ENCODE measurements at regions not wholly inside any gene's neighbourhood (a gene's known extent, or its start where the extent isn't known, plus 50 kb on each side); places are given as distances from the start of the nearest gene placed in this dataset.
"Not testable (repeated sequence)": the region's sequence is repeated elsewhere in the genome, so short reads cannot be mapped to it uniquely, and the experiment has no call there.

DNA sequence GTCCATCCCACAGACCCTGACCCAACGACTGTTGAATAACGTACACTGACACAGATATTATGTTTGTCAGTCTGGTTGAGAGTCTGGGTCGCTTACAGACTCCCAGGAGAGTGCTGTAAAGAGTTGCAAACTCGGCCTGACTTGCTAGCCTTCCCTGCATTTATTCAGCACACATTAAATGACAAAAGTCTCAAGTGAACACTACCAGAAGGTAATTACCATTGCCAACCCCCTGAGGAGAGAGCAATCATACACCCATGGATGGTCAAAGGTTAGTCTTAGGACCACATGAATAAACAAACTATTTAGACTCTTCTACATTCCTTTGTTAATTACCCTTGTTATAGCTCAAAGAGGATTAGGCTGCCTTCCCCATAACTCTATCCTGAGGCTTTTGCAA, 1048.6 kb downstream of the PCDH17 start:
- no peak for DNase-seq
- Mint-ChIP-seq H3K9me3 (peaks cover 6 to 7% of the 10 kb centered on the region in 2 donors), H3K27ac (no peak overlapping the region), H3K4me1 (ENCODE audit: low read depth) (no peaks in the 10 kb centered on the region), H3K4me3 (no peak overlapping the region), H3K27me3 (ENCODE audit: low read depth) (no peaks in the 10 kb centered on the region), H3K36me3 (ENCODE audit: insufficient read depth in 2 of 2) (no peaks in the 10 kb centered on the region)
- ATAC-seq (replicated peaks in 1 of 2), result no peak

DNA sequence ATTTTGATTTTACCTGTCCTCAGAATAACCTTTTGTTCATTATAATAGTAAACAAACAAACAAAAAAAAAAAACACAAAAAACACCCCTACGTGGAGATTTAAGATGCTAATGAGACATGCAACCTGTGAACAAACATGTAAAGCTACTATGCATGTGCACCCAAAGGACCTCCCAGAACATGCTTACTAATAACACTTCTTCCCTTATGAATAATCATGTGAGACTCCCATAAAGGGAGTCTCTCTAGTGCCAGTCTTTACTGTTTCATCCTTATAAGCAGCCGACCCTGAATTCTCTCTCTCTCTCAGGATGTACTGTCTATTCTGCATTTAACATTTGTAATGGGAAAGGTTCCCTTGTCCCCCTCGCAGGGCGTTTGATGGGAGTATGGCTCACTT, 1051.1 kb downstream of the PCDH17 start:
- DNase-seq (no peak), ATAC-seq (replicated peaks in 1 of 2) (no peak)
- H3K27me3 Mint-ChIP-seq (ENCODE audit: low read depth), result no peaks in the 10 kb centered on the region
- no peaks in the 10 kb centered on the region for H3K36me3 Mint-ChIP-seq (ENCODE audit: insufficient read depth in 2 of 2)
- H3K27ac Mint-ChIP-seq, result no peak overlapping the region
- H3K9me3 Mint-ChIP-seq, result peaks cover 6 to 7% of the 10 kb centered on the region in 2 donors
- H3K4me1 Mint-ChIP-seq (ENCODE audit: low read depth), result no peaks in the 10 kb centered on the region
- H3K4me3 Mint-ChIP-seq, result no peak overlapping the region

DNA sequence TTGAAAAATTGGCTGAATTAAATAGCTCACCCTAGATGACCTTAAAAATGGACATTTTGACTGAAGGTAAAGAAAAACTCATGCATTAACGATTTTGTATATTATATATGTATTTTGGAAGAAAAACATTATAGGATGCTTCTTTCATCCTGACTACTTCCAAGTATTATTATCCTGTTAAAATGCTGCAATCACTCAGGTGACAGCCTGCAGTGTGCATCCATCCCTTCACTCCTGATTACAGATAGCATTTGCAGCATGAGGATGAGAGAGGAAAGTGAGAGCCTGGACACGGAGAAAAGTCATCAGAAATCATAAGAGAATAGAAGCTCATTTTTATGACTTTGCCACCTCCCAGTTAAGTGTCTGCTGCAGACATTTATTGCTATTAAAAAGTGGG, 1055.6 kb downstream of the PCDH17 start:
- no peak for DNase-seq
- H3K9me3 Mint-ChIP-seq, result peaks cover 5 to 7% of the 10 kb centered on the region in 2 donors
- H3K27ac Mint-ChIP-seq, result no peak overlapping the region
- H3K36me3 Mint-ChIP-seq (ENCODE audit: insufficient read depth in 2 of 2), result no peaks in the 10 kb centered on the region
- no peak for ATAC-seq (replicated peaks in 1 of 2)
- H3K4me3 Mint-ChIP-seq, result no peak overlapping the region
- H3K27me3 Mint-ChIP-seq (ENCODE audit: low read depth), result no peaks in the 10 kb centered on the region
- H3K4me1 Mint-ChIP-seq (ENCODE audit: low read depth), result no peaks in the 10 kb centered on the region

DNA sequence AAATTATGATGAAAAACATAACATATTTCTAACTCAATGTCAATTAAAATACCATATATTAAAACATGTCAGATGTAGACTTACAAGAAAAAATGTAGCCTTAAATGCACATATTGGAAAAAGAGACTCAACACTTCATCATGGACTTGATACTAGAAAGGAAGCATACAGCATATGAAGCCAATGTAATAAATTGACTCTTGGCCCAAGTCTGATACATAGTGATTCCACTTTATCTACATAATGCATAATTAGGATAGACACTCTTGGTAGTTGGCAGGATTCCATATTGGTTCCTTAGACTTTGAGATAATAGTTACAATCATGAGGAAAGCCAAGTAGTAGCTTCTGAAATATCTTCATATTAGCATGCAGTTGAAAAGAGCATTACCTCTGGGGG, 1067.0 kb downstream of the PCDH17 start:
- Mint-ChIP-seq H3K4me3 (no peak overlapping the region), H3K27ac (no peak overlapping the region), H3K36me3 (ENCODE audit: insufficient read depth in 2 of 2) (no peaks in the 10 kb centered on the region), H3K4me1 (ENCODE audit: low read depth) (no peaks in the 10 kb centered on the region), H3K27me3 (ENCODE audit: low read depth) (no peaks in the 10 kb centered on the region), H3K9me3 (peaks cover 3 to 4% of the 10 kb centered on the region in 2 donors)
- ATAC-seq (replicated peaks in 1 of 2) (no peak), DNase-seq (no peak)

DNA sequence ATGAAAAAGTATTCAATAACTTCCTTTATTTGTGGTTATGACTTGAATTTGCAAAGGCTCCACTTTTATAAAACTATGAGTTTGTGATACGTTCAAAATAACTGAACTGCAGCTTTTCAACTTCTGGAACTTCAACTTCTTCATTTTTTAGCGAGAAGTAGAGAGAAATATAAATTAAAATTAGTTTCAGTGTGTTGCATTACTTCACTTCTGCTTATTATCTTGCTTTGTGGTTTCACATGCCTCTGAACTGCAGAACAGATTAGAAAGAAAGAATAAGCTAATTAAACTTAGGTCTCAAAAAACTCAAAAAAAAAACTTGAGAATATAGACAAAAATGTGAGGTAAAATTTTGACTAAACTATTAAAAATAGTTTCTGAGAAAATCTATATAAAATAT, 1073.4 kb downstream of the PCDH17 start:
- no peak for ATAC-seq (replicated peaks in 1 of 2)

DNA sequence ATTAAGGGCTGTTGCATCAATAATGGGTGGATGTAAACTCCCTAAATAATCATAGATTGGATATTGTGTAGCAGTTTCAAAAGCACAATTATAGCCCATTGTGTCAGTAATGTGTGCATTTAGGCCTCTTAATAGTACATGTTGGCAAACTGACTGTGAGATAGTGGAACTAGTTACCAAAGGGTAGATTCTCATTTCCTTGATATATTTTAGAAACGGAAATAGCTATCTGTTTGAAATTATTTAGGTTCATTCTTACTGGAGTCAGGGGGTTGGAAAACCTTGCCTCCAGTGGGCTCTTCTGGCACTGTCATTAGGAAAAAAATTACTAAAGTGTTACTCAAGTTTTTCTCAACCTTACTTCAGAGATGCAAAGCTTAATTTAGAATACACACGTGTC, 1074.9 kb downstream of the PCDH17 start:
- DNase-seq (no peak), ATAC-seq (replicated peaks in 1 of 2) (no peak)
- peaks cover 10 to 12% of the 10 kb centered on the region in 2 donors for H3K9me3 Mint-ChIP-seq
- H3K27ac Mint-ChIP-seq, result no peak overlapping the region
- no peak overlapping the region for H3K4me3 Mint-ChIP-seq
- no peaks in the 10 kb centered on the region for H3K36me3 Mint-ChIP-seq (ENCODE audit: insufficient read depth in 2 of 2)
- no peaks in the 10 kb centered on the region for H3K4me1 Mint-ChIP-seq (ENCODE audit: low read depth)
- H3K27me3 Mint-ChIP-seq (ENCODE audit: low read depth), result no peaks in the 10 kb centered on the region

More for the DNA sequence above, 1073.4 kb downstream of the PCDH17 start:
- DNase-seq, result no peak
- Mint-ChIP-seq H3K27me3 (ENCODE audit: low read depth) (no peaks in the 10 kb centered on the region), H3K9me3 (peaks cover 7 to 8% of the 10 kb centered on the region in 2 donors), H3K27ac (no peak overlapping the region), H3K36me3 (ENCODE audit: insufficient read depth in 2 of 2) (no peaks in the 10 kb centered on the region), H3K4me3 (no peak overlapping the region), H3K4me1 (ENCODE audit: low read depth) (no peaks in the 10 kb centered on the region)

DNA sequence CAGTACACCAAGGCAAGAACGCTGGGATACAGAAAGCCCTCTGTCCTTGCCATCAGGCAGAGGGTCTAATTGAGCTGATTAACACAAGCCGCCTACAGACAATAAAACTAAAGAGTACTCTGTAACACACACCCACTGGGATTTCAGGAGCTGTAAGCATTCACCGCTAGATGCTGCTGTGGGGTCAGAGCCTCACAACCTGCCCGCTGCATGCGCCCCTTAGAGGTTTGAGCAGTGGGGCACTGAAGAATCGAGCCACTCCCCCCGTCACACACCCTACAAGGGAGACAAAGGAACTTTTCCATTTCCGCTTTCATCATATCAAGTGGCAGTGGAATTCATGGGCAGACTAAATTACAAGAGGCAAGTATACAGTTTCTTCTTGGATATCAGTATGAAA, 1080.6 kb downstream of the PCDH17 start:
- Mint-ChIP-seq H3K4me3 (no peak overlapping the region), H3K9me3 (peaks cover 11 to 14% of the 10 kb centered on the region in 2 donors), H3K27ac (no peak overlapping the region), H3K4me1 (ENCODE audit: low read depth) (no peaks in the 10 kb centered on the region), H3K36me3 (ENCODE audit: insufficient read depth in 2 of 2) (no peaks in the 10 kb centered on the region), H3K27me3 (ENCODE audit: low read depth) (no peaks in the 10 kb centered on the region)
- DNase-seq, result no peak
- no peak for ATAC-seq (replicated peaks in 1 of 2)

DNA sequence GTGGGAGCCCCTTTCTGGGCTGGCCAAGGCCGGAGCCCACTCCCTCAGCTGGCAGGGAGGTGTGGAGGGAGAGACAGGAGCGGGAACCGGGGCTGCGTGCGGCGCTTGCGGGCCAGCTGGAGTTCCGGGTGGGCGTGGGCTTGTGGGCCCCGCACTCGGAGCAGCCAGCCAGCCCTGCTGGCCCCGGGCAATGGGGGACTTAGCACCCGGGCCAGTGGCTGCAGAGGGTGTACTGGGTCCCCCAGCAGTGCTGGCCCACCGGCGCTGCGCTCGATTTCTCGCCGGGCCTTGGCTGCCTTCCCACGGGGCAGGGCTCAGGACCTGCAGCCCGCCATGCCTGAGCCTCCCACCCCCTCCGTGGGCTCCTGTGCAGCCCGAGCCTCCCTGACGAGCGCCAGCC, 1082.5 kb downstream of the PCDH17 start:
- not testable (repeated sequence) for ATAC-seq (replicated peaks in 1 of 2); H3K27me3 Mint-ChIP-seq (ENCODE audit: low read depth); DNase-seq; H3K36me3 Mint-ChIP-seq (ENCODE audit: insufficient read depth in 2 of 2); H3K4me3 Mint-ChIP-seq; H3K9me3 Mint-ChIP-seq; H3K27ac Mint-ChIP-seq; H3K4me1 Mint-ChIP-seq (ENCODE audit: low read depth)

DNA sequence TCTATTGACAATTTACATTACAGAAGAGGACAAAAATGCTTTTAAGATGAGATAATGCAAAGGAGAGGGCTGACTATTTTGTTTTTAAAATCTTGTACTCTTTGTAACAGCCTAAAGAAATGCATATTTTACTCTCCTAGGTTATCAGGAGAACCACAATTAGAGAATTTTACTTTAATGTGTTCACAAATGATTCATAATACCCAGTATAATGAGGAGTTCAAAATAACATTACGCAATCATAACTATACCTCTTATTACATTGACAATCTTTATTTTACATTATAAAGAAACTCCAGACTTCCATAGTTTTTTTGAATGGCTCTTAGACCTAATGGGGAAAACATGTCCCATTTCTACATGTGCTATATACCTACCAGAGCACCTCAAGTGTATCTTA, 1089.7 kb downstream of the PCDH17 start:
- H3K4me3 Mint-ChIP-seq, result no peak overlapping the region
- H3K27me3 Mint-ChIP-seq (ENCODE audit: low read depth), result no peaks in the 10 kb centered on the region
- H3K4me1 Mint-ChIP-seq (ENCODE audit: low read depth), result no peaks in the 10 kb centered on the region
- DNase-seq (no peak), ATAC-seq (replicated peaks in 1 of 2) (no peak)
- H3K9me3 Mint-ChIP-seq, result peaks cover 2 to 6% of the 10 kb centered on the region in 2 donors
- H3K27ac Mint-ChIP-seq, result no peak overlapping the region
- no peaks in the 10 kb centered on the region for H3K36me3 Mint-ChIP-seq (ENCODE audit: insufficient read depth in 2 of 2)

DNA sequence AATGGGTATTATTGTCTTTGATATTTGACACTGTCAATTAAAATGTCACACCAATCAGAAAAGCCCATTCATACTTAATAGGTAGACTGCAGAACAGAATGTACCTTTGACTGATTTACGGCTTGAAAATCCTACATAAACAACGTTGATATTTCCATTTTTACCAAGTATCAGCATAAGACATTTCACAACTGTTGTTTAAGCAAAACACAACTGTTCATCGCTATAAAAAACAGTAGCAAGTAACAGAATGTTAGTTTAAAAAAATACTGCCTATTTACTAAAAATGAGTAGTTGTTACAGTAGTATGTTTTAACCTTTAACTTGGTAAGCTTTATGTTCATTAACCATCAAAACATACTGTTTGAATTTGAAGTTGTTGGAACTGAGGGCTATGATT, 1096.6 kb downstream of the PCDH17 start:
- DNase-seq (no peak), ATAC-seq (replicated peaks in 1 of 2) (no peak)
- no peaks in the 10 kb centered on the region for H3K4me1 Mint-ChIP-seq (ENCODE audit: low read depth)
- H3K36me3 Mint-ChIP-seq (ENCODE audit: insufficient read depth in 2 of 2), result no peaks in the 10 kb centered on the region
- no peak overlapping the region for H3K4me3 Mint-ChIP-seq
- H3K27ac Mint-ChIP-seq, result no peak overlapping the region
- H3K27me3 Mint-ChIP-seq (ENCODE audit: low read depth), result no peaks in the 10 kb centered on the region
- peaks cover 3 to 8% of the 10 kb centered on the region in 2 donors for H3K9me3 Mint-ChIP-seq

DNA sequence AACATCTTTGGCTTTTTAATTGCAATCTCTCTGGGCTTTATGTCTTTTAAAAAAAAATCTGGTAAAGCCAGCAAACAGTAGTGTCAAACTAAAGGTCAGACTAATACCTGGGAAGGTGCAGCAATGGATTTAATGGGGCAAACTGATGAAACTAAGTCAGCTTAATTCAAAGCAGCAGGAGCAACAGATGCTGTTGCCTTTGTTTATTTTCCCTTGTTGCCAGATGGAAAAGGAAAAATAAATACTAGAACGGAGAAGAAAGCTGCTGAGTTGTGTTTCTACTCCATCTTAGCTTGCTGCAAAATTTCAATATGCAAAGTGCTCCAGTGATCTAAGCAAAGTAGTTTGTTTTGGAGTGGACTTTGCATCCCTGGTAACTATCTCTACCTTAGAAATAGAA, 1097.8 kb downstream of the PCDH17 start:
- no peaks in the 10 kb centered on the region for H3K27me3 Mint-ChIP-seq (ENCODE audit: low read depth)
- H3K4me3 Mint-ChIP-seq, result no peak overlapping the region
- H3K4me1 Mint-ChIP-seq (ENCODE audit: low read depth), result no peaks in the 10 kb centered on the region
- H3K27ac Mint-ChIP-seq, result no peak overlapping the region
- no peak for DNase-seq
- no peak for ATAC-seq (replicated peaks in 1 of 2)
- H3K36me3 Mint-ChIP-seq (ENCODE audit: insufficient read depth in 2 of 2), result no peaks in the 10 kb centered on the region
- H3K9me3 Mint-ChIP-seq, result peaks cover 3 to 8% of the 10 kb centered on the region in 2 donors

DNA sequence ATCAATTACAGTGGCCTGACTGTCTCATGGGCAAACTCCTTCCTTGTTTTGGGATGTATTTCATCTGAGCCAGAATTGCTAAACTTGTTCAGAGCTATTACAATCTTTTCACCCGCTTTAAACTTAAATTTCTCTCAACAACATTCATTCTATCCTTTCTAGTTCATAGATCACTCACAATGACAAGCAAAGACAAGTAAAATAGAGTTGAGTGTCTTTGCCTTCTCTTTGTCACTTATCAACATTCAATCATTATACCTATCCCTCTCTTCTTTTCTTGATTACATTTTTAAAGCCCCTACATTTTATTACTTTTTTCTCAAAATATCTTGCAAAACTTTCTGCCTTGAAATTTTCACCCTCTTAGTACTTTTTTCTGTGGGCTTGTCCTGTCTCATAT, 1113.1 kb downstream of the PCDH17 start:
- Mint-ChIP-seq H3K27ac (no peak overlapping the region), H3K4me3 (no peak overlapping the region), H3K36me3 (ENCODE audit: insufficient read depth in 2 of 2) (no peaks in the 10 kb centered on the region), H3K27me3 (ENCODE audit: low read depth) (no peaks in the 10 kb centered on the region), H3K4me1 (ENCODE audit: low read depth) (no peaks in the 10 kb centered on the region), H3K9me3 (peaks cover 7 to 8% of the 10 kb centered on the region in 2 donors)
- DNase-seq, result no peak
- no peak for ATAC-seq (replicated peaks in 1 of 2)

DNA sequence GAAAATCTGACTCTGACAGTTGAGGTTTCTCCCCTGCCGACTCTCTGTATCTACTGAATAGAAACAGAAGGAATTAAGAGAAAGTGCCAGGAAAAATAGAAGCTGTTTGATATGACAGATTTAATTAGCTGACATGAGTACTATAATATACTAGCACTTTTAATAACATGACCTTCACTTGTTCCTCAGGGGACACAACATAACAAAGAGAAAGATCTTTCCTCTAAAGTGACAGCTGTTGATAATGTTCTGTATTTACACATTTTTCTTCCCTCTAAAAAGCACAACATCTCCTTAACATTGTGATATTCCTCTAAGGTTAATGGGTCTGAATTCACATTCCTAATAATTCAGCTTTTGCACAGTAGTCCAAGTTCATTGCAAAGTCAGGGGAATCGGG, 1136.0 kb downstream of the PCDH17 start:
- Mint-ChIP-seq H3K4me1 (ENCODE audit: low read depth) (no peaks in the 10 kb centered on the region), H3K9me3 (peaks cover 0 to 5% of the 10 kb centered on the region in 2 donors), H3K4me3 (no peak overlapping the region), H3K27ac (no peak overlapping the region), H3K27me3 (ENCODE audit: low read depth) (no peaks in the 10 kb centered on the region), H3K36me3 (ENCODE audit: insufficient read depth in 2 of 2) (no peaks in the 10 kb centered on the region)
- ATAC-seq (replicated peaks in 1 of 2) (no peak), DNase-seq (no peak)

DNA sequence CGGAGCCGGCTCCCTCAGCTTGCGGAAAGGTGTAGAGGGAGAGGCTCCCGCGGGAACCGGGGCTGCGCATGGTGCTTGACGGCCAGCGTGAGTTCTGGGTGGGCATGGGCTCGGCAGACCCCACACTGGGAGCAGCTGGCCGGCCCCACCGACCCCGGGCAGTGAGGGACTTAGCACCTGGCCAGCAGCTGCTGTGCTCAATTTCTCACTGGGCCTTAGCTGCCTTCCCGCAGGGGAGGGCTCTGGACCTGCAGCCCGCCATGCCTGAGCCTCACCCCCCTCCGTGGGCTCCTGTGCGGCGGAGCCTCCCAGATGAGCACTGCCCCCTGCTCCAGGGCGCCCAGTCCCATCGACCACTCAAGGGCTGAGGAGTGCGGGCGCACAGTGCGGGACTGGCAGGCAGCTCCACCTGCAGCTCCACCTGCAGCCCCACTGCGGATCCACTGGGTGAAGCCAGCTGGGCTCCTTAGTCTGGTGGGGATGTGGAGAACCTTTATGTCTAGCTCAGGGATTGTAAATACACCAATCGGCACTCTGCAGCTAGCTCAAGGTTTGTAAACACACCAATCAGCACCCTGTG, 1141.8 kb downstream of the PCDH17 start:
- peaks cover 2 to 3% of the 10 kb centered on the region in 2 donors for H3K9me3 Mint-ChIP-seq
- H3K36me3 Mint-ChIP-seq (ENCODE audit: insufficient read depth in 2 of 2), result no peaks in the 10 kb centered on the region
- no peak overlapping the region for H3K4me3 Mint-ChIP-seq
- H3K27me3 Mint-ChIP-seq (ENCODE audit: low read depth), result no peaks in the 10 kb centered on the region
- DNase-seq (no peak), ATAC-seq (replicated peaks in 1 of 2) (no peak)
- H3K27ac Mint-ChIP-seq, result no peak overlapping the region
- H3K4me1 Mint-ChIP-seq (ENCODE audit: low read depth), result no peaks in the 10 kb centered on the region
